NCI-H2107 (cell line): ENCODE measurements at regions not wholly inside any gene's neighbourhood (a gene's known extent, or its start where the extent isn't known, plus 50 kb on each side); places are given as distances from the start of the nearest gene placed in this dataset.
"Not testable (repeated sequence)": the region's sequence is repeated elsewhere in the genome, so short reads cannot be mapped to it uniquely, and the experiment has no call there.

Experiments
- DNase-seq: peaks from one replicate; lab custom pipeline; 2025; lab: John Stamatoyannopoulos, UW

GRCh38 chr2:16368951-16369350 lies 296.7 kb downstream of the CYRIA start:
- no peak for DNase-seq

- DNase-seq, result no peak
Measured at GRCh38 chr2:16368328-16368727, 297.3 kb downstream of the CYRIA start.

GRCh38 chr2:16365366-16365765 lies 300.3 kb downstream of the CYRIA start:
- DNase-seq, result no peak

- no peak for DNase-seq
Measured at GRCh38 chr2:16363581-16363980, 302.1 kb downstream of the CYRIA start.

GRCh38 chr2:16362611-16363010 lies 303.0 kb downstream of the CYRIA start:
- DNase-seq, result no peak

GRCh38 chr2:16361261-16361995 lies 304.2 kb downstream of the CYRIA start:
- DNase-seq, result no peak

- DNase-seq, result no peak
Measured at GRCh38 chr2:16359961-16360360, 305.7 kb downstream of the CYRIA start.

- no peak for DNase-seq
Measured at GRCh38 chr2:16357188-16357587, 308.4 kb downstream of the CYRIA start.

GRCh38 chr2:16351541-16351940 lies 314.1 kb downstream of the CYRIA start:
- DNase-seq, result no peak

GRCh38 chr2:16351137-16351536 lies 314.5 kb downstream of the CYRIA start:
- DNase-seq, result no peak

- DNase-seq, result no peak
Measured at GRCh38 chr2:16350211-16350610, 315.4 kb downstream of the CYRIA start.

- no peak for DNase-seq
Measured at GRCh38 chr2:16349811-16350210, 315.8 kb downstream of the CYRIA start.

- DNase-seq, result no peak
Measured at GRCh38 chr2:16348821-16349515, 316.7 kb downstream of the CYRIA start.

- DNase-seq, result no peak
Measured at GRCh38 chr2:16346671-16347070, 319.0 kb downstream of the CYRIA start.

GRCh38 chr2:16345231-16345630 lies 320.4 kb downstream of the CYRIA start:
- not testable (repeated sequence) for DNase-seq

GRCh38 chr2:16339206-16339605 lies 326.4 kb downstream of the CYRIA start:
- no peak for DNase-seq

GRCh38 chr2:16338026-16338425 lies 327.6 kb downstream of the CYRIA start:
- no peak for DNase-seq

GRCh38 chr2:16336916-16337315 lies 328.7 kb downstream of the CYRIA start:
- DNase-seq, result no peak

GRCh38 chr2:16336491-16336890 lies 329.1 kb downstream of the CYRIA start:
- DNase-seq, result no peak

- no peak for DNase-seq
Measured at GRCh38 chr2:16335947-16336346, 329.7 kb downstream of the CYRIA start.

- no peak for DNase-seq
Measured at GRCh38 chr2:16335604-16335930, 330.1 kb downstream of the CYRIA start.

- no peak for DNase-seq
Measured at GRCh38 chr2:16334886-16335603, 330.6 kb downstream of the CYRIA start.

- no peak for DNase-seq
Measured at GRCh38 chr2:16334366-16334765, 331.3 kb downstream of the CYRIA start.
